ENCODE measurements at regions not wholly inside any gene's neighbourhood (a gene's known extent, or its start where the extent isn't known, plus 50 kb on each side); places are given as distances from the start of the nearest gene placed in this dataset.

- Histone ChIP-seq H3K9ac (ENCODE audit: low read length in 5 of 5) (no peak overlapping the region), H3K27ac (ENCODE audit: low read depth, low read length) (no peak overlapping the region), H3K36me3 (ENCODE audit: control insufficient read depth in 5 of 5, insufficient read depth in 5 of 5, low read length in 5 of 5) (no peaks in the 10 kb centered on the region), H3K4me1 (ENCODE audit: control insufficient read depth in 5 of 5, insufficient read depth in 5 of 5, low read length in 5 of 5) (no peaks in the 10 kb centered on the region), H3K9me3 (ENCODE audit: control insufficient read depth in 5 of 5, low read length in 5 of 5) (peaks cover 0 to 4% (median 2%) of the 10 kb centered on the region in 5 donors), H3K27me3 (ENCODE audit: control insufficient read depth in 5 of 5, insufficient read depth in 4 of 5, low read length in 5 of 5) (no peaks in the 10 kb centered on the region), H3K4me3 (ENCODE audit: low read depth in 1 of 5, low read length in 5 of 5) (no peak overlapping the region)
Measured at GRCh38 chr12:28618772-28619171, 428.5 kb downstream of the CCDC91 start.

DNA sequence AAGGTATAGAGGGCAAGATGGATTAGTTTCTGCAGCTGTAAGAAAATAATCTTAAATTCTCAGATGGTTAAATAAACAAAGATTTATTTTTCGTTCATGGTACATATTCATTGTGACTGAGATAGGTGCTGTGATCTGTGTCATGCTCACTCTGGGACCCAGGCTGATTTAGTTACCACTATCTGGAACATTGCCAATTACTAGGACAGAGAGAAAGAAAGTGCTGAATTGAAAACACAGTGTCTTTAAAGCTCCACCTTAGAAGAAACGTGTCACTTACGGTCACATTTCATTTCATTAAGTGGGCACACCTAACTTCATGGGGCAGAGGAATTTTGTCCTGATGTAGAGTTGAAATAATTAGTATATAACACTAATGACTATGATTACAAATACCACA, 430.0 kb downstream of the CCDC91 start:
- H3K9ac ChIP-seq (ENCODE audit: low read length in 5 of 5): no peak overlapping the region

GRCh38 chr12:28622406-28622805, 432.1 kb downstream of the CCDC91 start:
- no peak overlapping the region for H3K4me3 ChIP-seq (ENCODE audit: low read depth in 1 of 5, low read length in 5 of 5)
- no peaks in the 10 kb centered on the region for H3K36me3 ChIP-seq (ENCODE audit: control insufficient read depth in 5 of 5, insufficient read depth in 5 of 5, low read length in 5 of 5)
- no peak overlapping the region for H3K27ac ChIP-seq (ENCODE audit: low read depth, low read length)
- no peaks in the 10 kb centered on the region for H3K4me1 ChIP-seq (ENCODE audit: control insufficient read depth in 5 of 5, insufficient read depth in 5 of 5, low read length in 5 of 5)
- no peaks in the 10 kb centered on the region for H3K27me3 ChIP-seq (ENCODE audit: control insufficient read depth in 5 of 5, insufficient read depth in 4 of 5, low read length in 5 of 5)
- H3K9me3 ChIP-seq (ENCODE audit: control insufficient read depth in 5 of 5, low read length in 5 of 5): peaks cover 0 to 4% (median 3%) of the 10 kb centered on the region in 5 donors
- H3K9ac ChIP-seq (ENCODE audit: low read length in 5 of 5): no peak overlapping the region

More for the DNA sequence above, 430.0 kb downstream of the CCDC91 start:
- no peaks in the 10 kb centered on the region for H3K4me1 ChIP-seq (ENCODE audit: control insufficient read depth in 5 of 5, insufficient read depth in 5 of 5, low read length in 5 of 5)
- no peaks in the 10 kb centered on the region for H3K36me3 ChIP-seq (ENCODE audit: control insufficient read depth in 5 of 5, insufficient read depth in 5 of 5, low read length in 5 of 5)
- no peaks in the 10 kb centered on the region for H3K27me3 ChIP-seq (ENCODE audit: control insufficient read depth in 5 of 5, insufficient read depth in 4 of 5, low read length in 5 of 5)
- H3K27ac ChIP-seq (ENCODE audit: low read depth, low read length): no peak overlapping the region
- H3K9me3 ChIP-seq (ENCODE audit: control insufficient read depth in 5 of 5, low read length in 5 of 5): peaks cover 0 to 4% (median 3%) of the 10 kb centered on the region in 5 donors
- no peak overlapping the region for H3K4me3 ChIP-seq (ENCODE audit: low read depth in 1 of 5, low read length in 5 of 5)

- Histone ChIP-seq H3K4me1 (ENCODE audit: control insufficient read depth in 5 of 5, insufficient read depth in 5 of 5, low read length in 5 of 5) (no peaks in the 10 kb centered on the region), H3K9ac (ENCODE audit: low read length in 5 of 5) (no peak overlapping the region), H3K36me3 (ENCODE audit: control insufficient read depth in 5 of 5, insufficient read depth in 5 of 5, low read length in 5 of 5) (no peaks in the 10 kb centered on the region), H3K9me3 (ENCODE audit: control insufficient read depth in 5 of 5, low read length in 5 of 5) (peaks cover 0 to 4% (median 3%) of the 10 kb centered on the region in 5 donors), H3K27ac (ENCODE audit: low read depth, low read length) (no peak overlapping the region), H3K4me3 (ENCODE audit: low read depth in 1 of 5, low read length in 5 of 5) (no peak overlapping the region), H3K27me3 (ENCODE audit: control insufficient read depth in 5 of 5, insufficient read depth in 4 of 5, low read length in 5 of 5) (no peaks in the 10 kb centered on the region)
Measured at GRCh38 chr12:28626504-28626903, 436.2 kb downstream of the CCDC91 start.

DNA sequence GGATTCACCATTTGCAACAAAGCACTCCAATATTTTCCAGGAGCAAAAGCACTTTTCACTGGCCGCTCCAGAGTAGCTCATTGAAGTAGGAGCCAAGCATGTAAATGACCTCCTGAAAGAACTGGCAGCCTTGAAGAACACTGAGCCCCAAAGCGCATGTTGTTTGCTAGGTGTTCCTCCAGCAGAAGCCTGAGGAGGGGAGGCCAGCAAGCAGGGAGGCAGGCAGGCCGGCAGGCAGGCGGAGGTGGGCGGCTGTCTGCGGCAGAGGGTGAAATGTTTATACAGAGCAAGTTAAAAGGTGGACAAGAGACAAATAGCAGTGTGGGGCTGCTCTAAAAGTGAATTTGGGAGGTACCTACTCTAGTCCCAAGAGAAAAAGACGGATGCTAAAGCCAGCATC, 439.4 kb downstream of the CCDC91 start:
- no peaks in the 10 kb centered on the region for H3K27me3 ChIP-seq (ENCODE audit: control insufficient read depth in 5 of 5, insufficient read depth in 4 of 5, low read length in 5 of 5)
- no peak overlapping the region for H3K27ac ChIP-seq (ENCODE audit: low read depth, low read length)
- no peaks in the 10 kb centered on the region for H3K4me1 ChIP-seq (ENCODE audit: control insufficient read depth in 5 of 5, insufficient read depth in 5 of 5, low read length in 5 of 5)
- H3K9me3 ChIP-seq (ENCODE audit: control insufficient read depth in 5 of 5, low read length in 5 of 5): no peaks in the 10 kb centered on the region
- no peak overlapping the region for H3K4me3 ChIP-seq (ENCODE audit: low read depth in 1 of 5, low read length in 5 of 5)
- H3K36me3 ChIP-seq (ENCODE audit: control insufficient read depth in 5 of 5, insufficient read depth in 5 of 5, low read length in 5 of 5): no peaks in the 10 kb centered on the region
- no peak overlapping the region for H3K9ac ChIP-seq (ENCODE audit: low read length in 5 of 5)

- Histone ChIP-seq H3K36me3 (ENCODE audit: control insufficient read depth in 5 of 5, insufficient read depth in 5 of 5, low read length in 5 of 5) (no peaks in the 10 kb centered on the region), H3K9ac (ENCODE audit: low read length in 5 of 5) (no peak overlapping the region), H3K9me3 (ENCODE audit: control insufficient read depth in 5 of 5, low read length in 5 of 5) (no peaks in the 10 kb centered on the region), H3K27ac (ENCODE audit: low read depth, low read length) (no peak overlapping the region), H3K4me3 (ENCODE audit: low read depth in 1 of 5, low read length in 5 of 5) (no peak overlapping the region), H3K4me1 (ENCODE audit: control insufficient read depth in 5 of 5, insufficient read depth in 5 of 5, low read length in 5 of 5) (no peaks in the 10 kb centered on the region), H3K27me3 (ENCODE audit: control insufficient read depth in 5 of 5, insufficient read depth in 4 of 5, low read length in 5 of 5) (no peaks in the 10 kb centered on the region)
Measured at GRCh38 chr12:28631831-28632230, 441.6 kb downstream of the CCDC91 start.

DNA sequence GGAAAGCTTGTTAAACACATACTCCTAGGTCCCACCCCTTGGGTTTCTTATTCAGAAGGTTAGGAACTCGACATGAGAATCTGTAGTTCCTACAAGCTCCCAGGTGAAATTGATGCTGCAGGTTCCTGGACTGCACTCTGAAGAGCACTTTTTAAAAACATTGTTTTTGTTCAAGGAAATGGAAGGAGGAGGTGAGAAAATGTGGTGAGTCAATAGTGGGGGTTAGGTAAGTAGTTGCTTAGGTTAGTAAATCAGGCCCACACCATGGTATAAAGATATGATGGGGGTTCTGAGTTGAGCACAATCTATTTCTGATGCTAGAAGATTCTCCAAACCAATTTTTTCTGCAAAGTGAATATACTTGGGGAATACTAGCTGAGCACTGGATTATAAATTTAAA, 450.3 kb downstream of the CCDC91 start:
- Histone ChIP-seq H3K9me3 (ENCODE audit: control insufficient read depth in 5 of 5, low read length in 5 of 5) (no peaks in the 10 kb centered on the region), H3K9ac (ENCODE audit: low read length in 5 of 5) (no peak overlapping the region), H3K27me3 (ENCODE audit: control insufficient read depth in 5 of 5, insufficient read depth in 4 of 5, low read length in 5 of 5) (no peaks in the 10 kb centered on the region), H3K4me3 (ENCODE audit: low read depth in 1 of 5, low read length in 5 of 5) (no peak overlapping the region), H3K4me1 (ENCODE audit: control insufficient read depth in 5 of 5, insufficient read depth in 5 of 5, low read length in 5 of 5) (no peaks in the 10 kb centered on the region), H3K27ac (ENCODE audit: low read depth, low read length) (no peak overlapping the region), H3K36me3 (ENCODE audit: control insufficient read depth in 5 of 5, insufficient read depth in 5 of 5, low read length in 5 of 5) (no peaks in the 10 kb centered on the region)

DNA sequence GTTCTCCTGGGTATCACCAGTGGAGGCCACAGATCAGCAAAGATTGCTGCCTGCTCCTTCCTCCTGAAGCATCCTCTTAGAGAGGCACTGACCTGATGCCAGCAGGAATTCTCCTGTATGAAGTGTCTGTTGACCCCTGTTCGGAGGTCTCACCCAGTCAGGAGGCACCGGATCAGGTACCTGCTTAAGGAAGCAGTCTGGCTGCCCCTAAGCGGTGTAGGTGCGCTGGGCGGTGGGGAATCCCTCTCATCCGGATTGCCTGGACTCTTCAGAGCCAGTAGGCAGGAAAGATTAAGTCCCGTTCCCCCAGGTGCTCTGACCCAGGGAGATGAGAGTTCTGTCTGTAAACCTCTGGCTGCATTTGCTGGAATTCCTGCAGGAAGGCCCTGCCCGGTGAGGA, 455.2 kb downstream of the CCDC91 start:
- H3K9me3 ChIP-seq (ENCODE audit: control insufficient read depth in 5 of 5, low read length in 5 of 5): no peaks in the 10 kb centered on the region
- H3K27ac ChIP-seq (ENCODE audit: low read depth, low read length): no peak overlapping the region
- no peak overlapping the region for H3K9ac ChIP-seq (ENCODE audit: low read length in 5 of 5)
- no peaks in the 10 kb centered on the region for H3K27me3 ChIP-seq (ENCODE audit: control insufficient read depth in 5 of 5, insufficient read depth in 4 of 5, low read length in 5 of 5)
- H3K4me1 ChIP-seq (ENCODE audit: control insufficient read depth in 5 of 5, insufficient read depth in 5 of 5, low read length in 5 of 5): peaks cover 0 to 9% (median 0%) of the 10 kb centered on the region in 5 donors
- H3K4me3 ChIP-seq (ENCODE audit: low read depth in 1 of 5, low read length in 5 of 5): no peak overlapping the region
- H3K36me3 ChIP-seq (ENCODE audit: control insufficient read depth in 5 of 5, insufficient read depth in 5 of 5, low read length in 5 of 5): no peaks in the 10 kb centered on the region

- H3K4me1 ChIP-seq (ENCODE audit: control insufficient read depth in 5 of 5, insufficient read depth in 5 of 5, low read length in 5 of 5): peaks cover 0 to 9% (median 0%) of the 10 kb centered on the region in 5 donors
- no peaks in the 10 kb centered on the region for H3K9me3 ChIP-seq (ENCODE audit: control insufficient read depth in 5 of 5, low read length in 5 of 5)
- H3K27ac ChIP-seq (ENCODE audit: low read depth, low read length): no peak overlapping the region
- H3K27me3 ChIP-seq (ENCODE audit: control insufficient read depth in 5 of 5, insufficient read depth in 4 of 5, low read length in 5 of 5): no peaks in the 10 kb centered on the region
- H3K36me3 ChIP-seq (ENCODE audit: control insufficient read depth in 5 of 5, insufficient read depth in 5 of 5, low read length in 5 of 5): no peaks in the 10 kb centered on the region
- H3K4me3 ChIP-seq (ENCODE audit: low read depth in 1 of 5, low read length in 5 of 5): no peak overlapping the region
- H3K9ac ChIP-seq (ENCODE audit: low read length in 5 of 5): no peak overlapping the region
Measured at GRCh38 chr12:28645891-28646290, 455.6 kb downstream of the CCDC91 start.

- no peak overlapping the region for H3K4me3 ChIP-seq (ENCODE audit: low read depth in 1 of 5, low read length in 5 of 5)
- H3K9ac ChIP-seq (ENCODE audit: low read length in 5 of 5): no peak overlapping the region
- H3K36me3 ChIP-seq (ENCODE audit: control insufficient read depth in 5 of 5, insufficient read depth in 5 of 5, low read length in 5 of 5): no peaks in the 10 kb centered on the region
- peaks cover 0 to 9% (median 0%) of the 10 kb centered on the region in 5 donors for H3K4me1 ChIP-seq (ENCODE audit: control insufficient read depth in 5 of 5, insufficient read depth in 5 of 5, low read length in 5 of 5)
- no peak overlapping the region for H3K27ac ChIP-seq (ENCODE audit: low read depth, low read length)
- H3K9me3 ChIP-seq (ENCODE audit: control insufficient read depth in 5 of 5, low read length in 5 of 5): peaks cover 0 to 3% (median 0%) of the 10 kb centered on the region in 5 donors
- H3K27me3 ChIP-seq (ENCODE audit: control insufficient read depth in 5 of 5, insufficient read depth in 4 of 5, low read length in 5 of 5): no peaks in the 10 kb centered on the region
Measured at GRCh38 chr12:28650906-28651305, 460.6 kb downstream of the CCDC91 start.

DNA sequence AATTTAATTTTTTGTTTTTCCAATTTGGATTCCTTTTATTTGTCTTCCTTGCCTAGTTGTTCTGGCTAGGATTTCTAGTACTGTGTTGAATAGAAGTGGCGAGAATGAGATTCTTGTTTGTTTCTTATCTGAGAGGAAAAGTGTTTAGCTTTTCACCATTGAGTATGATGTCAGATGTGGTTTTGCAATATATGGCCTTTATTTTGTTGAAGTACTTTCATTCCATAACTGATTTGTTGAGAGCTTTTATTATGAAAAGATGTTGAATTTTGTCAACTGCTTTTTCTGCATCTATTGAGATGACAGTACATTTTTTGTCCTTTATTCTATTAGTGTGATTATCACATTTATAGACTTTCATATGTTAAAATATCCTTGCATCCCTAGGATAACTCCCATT, 462.0 kb downstream of the CCDC91 start:
- Histone ChIP-seq H3K9ac (ENCODE audit: low read length in 5 of 5) (no peak overlapping the region), H3K27me3 (ENCODE audit: control insufficient read depth in 5 of 5, insufficient read depth in 4 of 5, low read length in 5 of 5) (no peaks in the 10 kb centered on the region), H3K4me1 (ENCODE audit: control insufficient read depth in 5 of 5, insufficient read depth in 5 of 5, low read length in 5 of 5) (peaks cover 0 to 9% (median 0%) of the 10 kb centered on the region in 5 donors), H3K4me3 (ENCODE audit: low read depth in 1 of 5, low read length in 5 of 5) (no peak overlapping the region), H3K9me3 (ENCODE audit: control insufficient read depth in 5 of 5, low read length in 5 of 5) (peaks cover 0 to 3% (median 0%) of the 10 kb centered on the region in 5 donors), H3K27ac (ENCODE audit: low read depth, low read length) (no peak overlapping the region), H3K36me3 (ENCODE audit: control insufficient read depth in 5 of 5, insufficient read depth in 5 of 5, low read length in 5 of 5) (no peaks in the 10 kb centered on the region)
